Spinal cord (tissue), 9 donors: ENCODE measurements at regions not wholly inside any gene's neighbourhood (a gene's known extent, or its start where the extent isn't known, plus 50 kb on each side); places are given as distances from the start of the nearest gene placed in this dataset.

Experiments
- DNase-seq, 6 donors: peaks; one replicate each; pipeline versions ENCODE4 v3.0.0 to v3.0.0-alpha.2; 2013 to 2015; ENCODE audit warnings: low spot score in 6 of 6, low read depth in 4 of 6
- H3K27ac ChIP-seq: one replicate; pipeline ENCODE4 v1.5.1; 2013; ENCODE audit warnings: low read depth, low read length, control low read depth
- H3K27me3 ChIP-seq: one replicate; pipeline ENCODE4 v1.6.1; 2013; ENCODE audit warnings: low read length; ENCODE audit not compliant: control insufficient read depth, insufficient read depth
- H3K36me3 ChIP-seq: one replicate; pipeline ENCODE4 v1.6.1; 2013; ENCODE audit warnings: low read length; ENCODE audit not compliant: control insufficient read depth, insufficient read depth
- H3K4me1 ChIP-seq: one replicate; pipeline ENCODE4 v1.6.1; 2013; ENCODE audit warnings: low read length; ENCODE audit not compliant: control insufficient read depth, insufficient read depth
- H3K4me3 ChIP-seq: one replicate; pipeline ENCODE4 v1.5.1; 2013; ENCODE audit warnings: low read depth, low read length, control low read depth
- H3K9me3 ChIP-seq: one replicate; pipeline ENCODE4 v1.6.1; 2013; ENCODE audit warnings: low read length; ENCODE audit not compliant: control insufficient read depth, insufficient read depth
- WGBS: methylation state at CpG from one replicate; pipeline ENCODE4 v1.1.5; 2013; ENCODE audit warnings: missing lambda C conversion rate; ENCODE audit not compliant: insufficient coverage; 5-methylcytosine and 5-hydroxymethylcytosine counted together
- donor health status: healthy.

DNA sequence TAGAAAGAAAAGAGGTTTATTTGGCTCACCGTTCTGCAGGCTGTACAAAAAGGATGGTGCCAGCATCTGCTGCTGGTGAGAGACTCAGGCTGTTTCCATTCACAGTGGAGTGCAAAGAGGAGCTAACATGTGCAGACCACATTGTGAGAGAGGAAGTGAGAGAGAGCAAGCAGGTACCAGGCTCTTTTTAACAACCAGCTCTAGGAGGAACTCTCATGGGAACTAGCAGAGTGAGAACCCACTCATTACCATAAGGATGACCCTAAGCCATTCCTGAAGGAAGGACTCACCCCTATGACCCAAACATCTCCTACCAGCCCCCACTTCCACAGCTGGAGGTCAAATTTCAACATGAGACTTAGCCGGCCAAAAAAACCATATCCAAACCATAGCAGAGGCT, 158.6 kb upstream of the ADGRL3 start:
- Histone ChIP-seq H3K4me3 (no peak overlapping the region), H3K27ac (no peak overlapping the region), H3K36me3 (no peaks in the 10 kb centered on the region), H3K27me3 (no peaks in the 10 kb centered on the region), H3K9me3 (no peaks in the 10 kb centered on the region), H3K4me1 (no peaks in the 10 kb centered on the region)
- no peak for DNase-seq
- 92% methylated on average over 1 of the region's 2 CpGs for WGBS

- 100% methylated on average over 1 of the region's 1 CpG for WGBS
- no peaks in the 10 kb centered on the region for H3K9me3 ChIP-seq
- H3K27me3 ChIP-seq: no peaks in the 10 kb centered on the region
- no peaks in the 10 kb centered on the region for H3K4me1 ChIP-seq
- no peak overlapping the region for H3K4me3 ChIP-seq
- no peak overlapping the region for H3K27ac ChIP-seq
- no peak for DNase-seq
- no peaks in the 10 kb centered on the region for H3K36me3 ChIP-seq
These were observed 155.3 kb upstream of the ADGRL3 start for GRCh38 chr4:61044837-61045236.

DNA sequence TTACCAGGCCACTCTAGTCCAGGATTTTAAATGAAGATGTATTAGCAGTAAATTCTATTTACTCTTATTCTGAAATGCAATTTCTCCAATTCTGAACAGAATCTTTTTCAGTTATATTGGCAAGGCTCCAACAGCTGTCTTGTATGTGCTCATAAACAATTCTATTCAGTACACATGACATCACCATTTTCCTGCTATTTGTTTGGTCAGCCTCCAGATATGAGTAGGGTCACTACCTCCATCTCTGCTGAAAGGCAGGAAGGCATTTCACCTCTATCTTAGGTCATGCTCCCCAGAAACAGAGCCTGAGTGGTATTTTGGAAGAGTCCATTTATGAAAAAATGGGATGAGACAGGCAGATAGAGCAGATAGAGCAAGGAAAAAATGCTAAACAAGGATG, 151.1 kb upstream of the ADGRL3 start:
- Histone ChIP-seq H3K27ac (no peak overlapping the region), H3K9me3 (no peaks in the 10 kb centered on the region), H3K36me3 (no peaks in the 10 kb centered on the region), H3K4me1 (no peaks in the 10 kb centered on the region), H3K4me3 (no peak overlapping the region), H3K27me3 (no peaks in the 10 kb centered on the region)
- DNase-seq: no peak

DNA sequence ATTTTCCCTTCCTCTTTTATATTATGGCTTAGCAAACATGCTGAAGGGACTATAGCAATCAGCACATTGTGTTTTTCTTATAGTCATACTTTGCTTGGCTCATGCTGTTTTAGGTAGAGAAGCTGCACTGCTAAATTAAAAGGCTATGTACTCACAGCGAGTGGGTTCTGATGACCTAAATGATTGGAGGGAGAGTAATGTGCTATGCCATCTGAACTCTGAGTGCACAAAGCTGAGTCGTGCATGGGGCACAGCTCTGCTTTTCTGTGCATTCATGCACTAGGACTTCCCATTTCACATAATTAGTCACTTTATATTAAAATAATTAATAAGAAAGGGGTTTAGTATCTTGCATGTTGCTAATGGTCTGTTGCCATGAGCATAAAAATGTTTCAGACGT, 132.7 kb upstream of the ADGRL3 start:
- no CpG with 5 or more reads among the region's 3 CpGs for WGBS
- no peaks in the 10 kb centered on the region for H3K4me1 ChIP-seq
- peak in 2 of 6 donors; percentile 4 to 75 for DNase-seq
- H3K27ac ChIP-seq: no peak overlapping the region
- no peaks in the 10 kb centered on the region for H3K27me3 ChIP-seq
- H3K9me3 ChIP-seq: no peaks in the 10 kb centered on the region
- H3K4me3 ChIP-seq: no peak overlapping the region
- H3K36me3 ChIP-seq: no peaks in the 10 kb centered on the region

DNA sequence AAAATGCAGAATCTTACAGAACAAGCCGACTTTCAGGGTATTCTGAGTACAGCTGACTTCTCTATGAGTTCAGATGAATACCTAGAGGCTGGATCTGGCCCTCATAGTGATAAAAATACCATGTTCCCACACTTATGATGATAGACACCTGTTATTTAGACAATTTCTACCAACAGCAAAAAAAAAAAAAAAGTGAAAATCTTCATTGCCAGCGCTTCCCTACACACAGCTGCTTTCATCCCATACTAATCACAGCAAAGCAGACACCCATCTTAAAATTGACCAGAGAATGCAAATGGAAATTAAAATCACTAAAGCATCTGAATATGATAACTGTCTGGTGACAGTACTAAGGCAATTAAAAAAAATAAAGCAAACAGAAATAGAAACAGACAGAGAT, 132.1 kb upstream of the ADGRL3 start:
- peak in 1 of 6 donors; percentile 15 for DNase-seq
- Histone ChIP-seq H3K36me3 (no peaks in the 10 kb centered on the region), H3K27ac (no peak overlapping the region), H3K4me1 (no peaks in the 10 kb centered on the region), H3K27me3 (no peaks in the 10 kb centered on the region), H3K9me3 (no peaks in the 10 kb centered on the region), H3K4me3 (no peak overlapping the region)
- WGBS: 100% methylated on average over 1 of the region's 2 CpGs

GRCh38 chr4:61068745-61069144, 131.4 kb upstream of the ADGRL3 start:
- H3K36me3 ChIP-seq: no peaks in the 10 kb centered on the region
- no peaks in the 10 kb centered on the region for H3K27me3 ChIP-seq
- no peak for DNase-seq
- H3K9me3 ChIP-seq: no peaks in the 10 kb centered on the region
- H3K4me3 ChIP-seq: no peak overlapping the region
- WGBS: 95% methylated on average over 4 of the region's 5 CpGs
- no peak overlapping the region for H3K27ac ChIP-seq
- H3K4me1 ChIP-seq: no peaks in the 10 kb centered on the region

GRCh38 chr4:61070269-61070668, 129.9 kb upstream of the ADGRL3 start:
- H3K27ac ChIP-seq: no peak overlapping the region
- no peaks in the 10 kb centered on the region for H3K27me3 ChIP-seq
- H3K4me3 ChIP-seq: no peak overlapping the region
- H3K9me3 ChIP-seq: no peaks in the 10 kb centered on the region
- DNase-seq: no peak
- 88% methylated on average over 3 of the region's 3 CpGs for WGBS
- no peaks in the 10 kb centered on the region for H3K36me3 ChIP-seq
- H3K4me1 ChIP-seq: no peaks in the 10 kb centered on the region

GRCh38 chr4:61079427-61079826, 120.7 kb upstream of the ADGRL3 start:
- H3K36me3 ChIP-seq: no peaks in the 10 kb centered on the region

GRCh38 chr4:61079976-61080375, 120.2 kb upstream of the ADGRL3 start:
- no peaks in the 10 kb centered on the region for H3K36me3 ChIP-seq
- no peak overlapping the region for H3K4me3 ChIP-seq
- no peaks in the 10 kb centered on the region for H3K9me3 ChIP-seq
- H3K27ac ChIP-seq: no peak overlapping the region
- no peak for DNase-seq
- H3K4me1 ChIP-seq: no peaks in the 10 kb centered on the region
- no peaks in the 10 kb centered on the region for H3K27me3 ChIP-seq
- WGBS: no CpG with 5 or more reads among the region's 2 CpGs

More at GRCh38 chr4:61079427-61079826, 120.7 kb upstream of the ADGRL3 start:
- H3K9me3 ChIP-seq: no peaks in the 10 kb centered on the region
- no peak for DNase-seq
- no peaks in the 10 kb centered on the region for H3K27me3 ChIP-seq
- H3K4me3 ChIP-seq: no peak overlapping the region
- no peaks in the 10 kb centered on the region for H3K4me1 ChIP-seq
- H3K27ac ChIP-seq: no peak overlapping the region

GRCh38 chr4:61085534-61085933, 114.6 kb upstream of the ADGRL3 start:
- no peaks in the 10 kb centered on the region for H3K36me3 ChIP-seq
- no peak overlapping the region for H3K4me3 ChIP-seq
- H3K9me3 ChIP-seq: no peaks in the 10 kb centered on the region
- H3K27ac ChIP-seq: no peak overlapping the region
- no peak for DNase-seq
- no peaks in the 10 kb centered on the region for H3K4me1 ChIP-seq
- WGBS: no CpG with 5 or more reads among the region's 2 CpGs
- no peaks in the 10 kb centered on the region for H3K27me3 ChIP-seq
